ENCODE measurements at regions not wholly inside any gene's neighbourhood (a gene's known extent, or its start where the extent isn't known, plus 50 kb on each side); places are given as distances from the start of the nearest gene placed in this dataset.
"Not testable (repeated sequence)": the region's sequence is repeated elsewhere in the genome, so short reads cannot be mapped to it uniquely, and the experiment has no call there.

- Mint-ChIP-seq H3K36me3 (ENCODE audit: low read depth) (no peaks in the 10 kb centered on the region), H3K4me1 (ENCODE audit: low read depth) (no peaks in the 10 kb centered on the region), H3K9me3 (peaks cover 61% of the 10 kb centered on the region), H3K27me3 (no peaks in the 10 kb centered on the region), H3K4me3 (no peak overlapping the region), H3K27ac (no peak overlapping the region)
- intact Hi-C loops (cut with micrococcal nuclease), result no loop called here
Measured at GRCh38 chr4:97374526-97374925, 768.8 kb downstream of the STPG2 start.

GRCh38 chr4:97386969-97387368 is 756.3 kb downstream of the STPG2 start:
- H3K36me3 Mint-ChIP-seq (ENCODE audit: low read depth), result no peaks in the 10 kb centered on the region
- intact Hi-C loops (cut with micrococcal nuclease), result no loop called here

GRCh38 chr4:97394653-97395052 is 748.6 kb downstream of the STPG2 start:
- Mint-ChIP-seq H3K27me3 (no peaks in the 10 kb centered on the region), H3K4me3 (no peak overlapping the region), H3K36me3 (ENCODE audit: low read depth) (no peaks in the 10 kb centered on the region), H3K27ac (no peak overlapping the region), H3K9me3 (peaks cover 41% of the 10 kb centered on the region), H3K4me1 (ENCODE audit: low read depth) (no peaks in the 10 kb centered on the region)
- intact Hi-C loops (cut with micrococcal nuclease), result no loop called here

More at GRCh38 chr4:97386969-97387368, 756.3 kb downstream of the STPG2 start:
- H3K4me3 Mint-ChIP-seq, result no peak overlapping the region
- peaks cover 72% of the 10 kb centered on the region for H3K9me3 Mint-ChIP-seq
- no peak overlapping the region for H3K27ac Mint-ChIP-seq
- no peaks in the 10 kb centered on the region for H3K27me3 Mint-ChIP-seq
- H3K4me1 Mint-ChIP-seq (ENCODE audit: low read depth), result no peaks in the 10 kb centered on the region

GRCh38 chr4:97396097-97396496 is 747.2 kb downstream of the STPG2 start:
- Mint-ChIP-seq H3K4me3 (no peak overlapping the region), H3K4me1 (ENCODE audit: low read depth) (no peaks in the 10 kb centered on the region), H3K27me3 (no peaks in the 10 kb centered on the region), H3K9me3 (peaks cover 48% of the 10 kb centered on the region), H3K27ac (no peak overlapping the region), H3K36me3 (ENCODE audit: low read depth) (no peaks in the 10 kb centered on the region)
- intact Hi-C loops (cut with micrococcal nuclease), result no loop called here

- Mint-ChIP-seq H3K4me3 (no peak overlapping the region), H3K4me1 (ENCODE audit: low read depth) (no peaks in the 10 kb centered on the region), H3K27me3 (no peaks in the 10 kb centered on the region), H3K27ac (no peak overlapping the region), H3K36me3 (ENCODE audit: low read depth) (no peaks in the 10 kb centered on the region), H3K9me3 (peaks cover 50% of the 10 kb centered on the region)
- intact Hi-C loops (cut with micrococcal nuclease), result no loop called here
Measured at GRCh38 chr4:97396605-97397004, 746.7 kb downstream of the STPG2 start.

- H3K9me3 Mint-ChIP-seq, result peaks cover 83% of the 10 kb centered on the region
- intact Hi-C loops (cut with micrococcal nuclease), result no loop called here
- no peak overlapping the region for H3K27ac Mint-ChIP-seq
- no peaks in the 10 kb centered on the region for H3K36me3 Mint-ChIP-seq (ENCODE audit: low read depth)
- H3K4me3 Mint-ChIP-seq, result no peak overlapping the region
- H3K27me3 Mint-ChIP-seq, result no peaks in the 10 kb centered on the region
- no peaks in the 10 kb centered on the region for H3K4me1 Mint-ChIP-seq (ENCODE audit: low read depth)
Measured at GRCh38 chr4:97404876-97405523, 738.3 kb downstream of the STPG2 start.

- Mint-ChIP-seq H3K4me3 (no peak overlapping the region), H3K27me3 (no peaks in the 10 kb centered on the region), H3K4me1 (ENCODE audit: low read depth) (no peaks in the 10 kb centered on the region), H3K36me3 (ENCODE audit: low read depth) (no peaks in the 10 kb centered on the region), H3K9me3 (peaks cover 50% of the 10 kb centered on the region), H3K27ac (no peak overlapping the region)
- intact Hi-C loops (cut with micrococcal nuclease), result no loop called here
Measured at GRCh38 chr4:97411356-97411755, 731.9 kb downstream of the STPG2 start.

GRCh38 chr4:97412331-97412730 is 730.9 kb downstream of the STPG2 start:
- intact Hi-C loops (cut with micrococcal nuclease), result no loop called here
- H3K4me1 Mint-ChIP-seq (ENCODE audit: low read depth), result no peaks in the 10 kb centered on the region
- no peak overlapping the region for H3K4me3 Mint-ChIP-seq
- H3K9me3 Mint-ChIP-seq, result peaks cover 43% of the 10 kb centered on the region
- H3K36me3 Mint-ChIP-seq (ENCODE audit: low read depth), result no peaks in the 10 kb centered on the region
- H3K27ac Mint-ChIP-seq, result no peak overlapping the region
- no peaks in the 10 kb centered on the region for H3K27me3 Mint-ChIP-seq

GRCh38 chr4:97414161-97414560 is 729.1 kb downstream of the STPG2 start:
- H3K9me3 Mint-ChIP-seq, result peaks cover 44% of the 10 kb centered on the region
- no peaks in the 10 kb centered on the region for H3K4me1 Mint-ChIP-seq (ENCODE audit: low read depth)
- H3K36me3 Mint-ChIP-seq (ENCODE audit: low read depth), result no peaks in the 10 kb centered on the region

GRCh38 chr4:97432551-97432950 is 710.7 kb downstream of the STPG2 start:
- no peak overlapping the region for H3K27ac Mint-ChIP-seq
- H3K27me3 Mint-ChIP-seq, result no peaks in the 10 kb centered on the region
- H3K9me3 Mint-ChIP-seq, result peaks cover 27% of the 10 kb centered on the region
- no peaks in the 10 kb centered on the region for H3K4me1 Mint-ChIP-seq (ENCODE audit: low read depth)
- intact Hi-C loops (cut with micrococcal nuclease), result no loop called here
- no peaks in the 10 kb centered on the region for H3K36me3 Mint-ChIP-seq (ENCODE audit: low read depth)
- no peak overlapping the region for H3K4me3 Mint-ChIP-seq

More at GRCh38 chr4:97414161-97414560, 729.1 kb downstream of the STPG2 start:
- Mint-ChIP-seq H3K4me3 (no peak overlapping the region), H3K27ac (no peak overlapping the region), H3K27me3 (no peaks in the 10 kb centered on the region)
- intact Hi-C loops (cut with micrococcal nuclease), result no loop called here

- H3K27ac Mint-ChIP-seq; intact Hi-C loops (cut with micrococcal nuclease); H3K36me3 Mint-ChIP-seq (ENCODE audit: low read depth); H3K4me3 Mint-ChIP-seq; H3K4me1 Mint-ChIP-seq (ENCODE audit: low read depth); H3K27me3 Mint-ChIP-seq: not testable (repeated sequence)
- H3K9me3 Mint-ChIP-seq, result peaks cover 33% of the 10 kb centered on the region
Measured at GRCh38 chr4:97437998-97438705, 705.1 kb downstream of the STPG2 start.

- Mint-ChIP-seq H3K27ac (no peak overlapping the region), H3K36me3 (ENCODE audit: low read depth) (no peaks in the 10 kb centered on the region), H3K4me3 (no peak overlapping the region), H3K9me3 (peaks cover 66% of the 10 kb centered on the region), H3K27me3 (no peaks in the 10 kb centered on the region), H3K4me1 (ENCODE audit: low read depth) (no peaks in the 10 kb centered on the region)
- intact Hi-C loops (cut with micrococcal nuclease), result no loop called here
Measured at GRCh38 chr4:97453186-97453585, 690.1 kb downstream of the STPG2 start.

- Mint-ChIP-seq H3K9me3 (peaks cover 52% of the 10 kb centered on the region), H3K27me3 (no peaks in the 10 kb centered on the region), H3K27ac (no peak overlapping the region), H3K4me3 (no peak overlapping the region), H3K36me3 (ENCODE audit: low read depth) (no peaks in the 10 kb centered on the region), H3K4me1 (ENCODE audit: low read depth) (no peaks in the 10 kb centered on the region)
- intact Hi-C loops (cut with micrococcal nuclease), result no loop called here
Measured at GRCh38 chr4:97457253-97457652, 686.0 kb downstream of the STPG2 start.

GRCh38 chr4:97468272-97468671 is 675.0 kb downstream of the STPG2 start:
- Mint-ChIP-seq H3K36me3 (ENCODE audit: low read depth) (no peaks in the 10 kb centered on the region), H3K4me1 (ENCODE audit: low read depth) (no peaks in the 10 kb centered on the region), H3K27me3 (no peaks in the 10 kb centered on the region), H3K9me3 (peaks cover 43% of the 10 kb centered on the region), H3K27ac (no peak overlapping the region), H3K4me3 (no peak overlapping the region)
- intact Hi-C loops (cut with micrococcal nuclease), result no loop called here

- Mint-ChIP-seq H3K36me3 (ENCODE audit: low read depth) (no peaks in the 10 kb centered on the region), H3K9me3 (peaks cover 26% of the 10 kb centered on the region), H3K4me3 (no peak overlapping the region), H3K4me1 (ENCODE audit: low read depth) (no peaks in the 10 kb centered on the region), H3K27me3 (no peaks in the 10 kb centered on the region), H3K27ac (no peak overlapping the region)
- intact Hi-C loops (cut with micrococcal nuclease), result no loop called here
Measured at GRCh38 chr4:97475621-97476020, 667.7 kb downstream of the STPG2 start.

Data from dendritic cell treated with granulocyte-macrophage colony-stimulating factor and Interleukin-4, amounts not matched to agents 40 ng/mL and 50 ng/mL, for 4 days (primary cell).